GM19455 (cell line): ENCODE measurements at regions not wholly inside any gene's neighbourhood (a gene's known extent, or its start where the extent isn't known, plus 50 kb on each side); places are given as distances from the start of the nearest gene placed in this dataset.
"Not testable (repeated sequence)": the region's sequence is repeated elsewhere in the genome, so short reads cannot be mapped to it uniquely, and the experiment has no call there.

Source experiments
- ATAC-seq: cut with Tn5 transposase; IDR thresholded peaks from one replicate; pipeline ENCODE4 v1.9.1; 2021; ENCODE audit not compliant: unreplicated experiment

DNA sequence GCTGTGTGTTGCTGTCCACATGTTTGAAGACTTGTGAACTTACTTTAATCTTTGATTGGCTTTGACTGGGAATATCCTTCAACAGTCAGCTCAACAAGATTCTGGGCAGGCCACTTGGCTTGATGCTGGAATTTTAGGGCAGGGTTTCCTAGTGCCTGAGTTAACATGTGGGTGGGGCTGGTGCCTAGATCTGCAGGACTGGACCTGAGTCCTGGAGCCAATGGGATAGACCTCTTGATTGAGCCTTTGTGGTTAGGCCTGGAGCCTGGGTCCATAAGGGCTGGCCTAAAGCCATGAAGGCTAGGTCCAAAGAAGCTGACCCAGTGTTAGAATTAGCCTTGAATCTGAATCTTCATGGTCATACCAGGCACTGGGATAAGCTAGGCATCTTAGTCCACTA lies 757.1 kb upstream of the ADGRL3 start:
- ATAC-seq = no peak

DNA sequence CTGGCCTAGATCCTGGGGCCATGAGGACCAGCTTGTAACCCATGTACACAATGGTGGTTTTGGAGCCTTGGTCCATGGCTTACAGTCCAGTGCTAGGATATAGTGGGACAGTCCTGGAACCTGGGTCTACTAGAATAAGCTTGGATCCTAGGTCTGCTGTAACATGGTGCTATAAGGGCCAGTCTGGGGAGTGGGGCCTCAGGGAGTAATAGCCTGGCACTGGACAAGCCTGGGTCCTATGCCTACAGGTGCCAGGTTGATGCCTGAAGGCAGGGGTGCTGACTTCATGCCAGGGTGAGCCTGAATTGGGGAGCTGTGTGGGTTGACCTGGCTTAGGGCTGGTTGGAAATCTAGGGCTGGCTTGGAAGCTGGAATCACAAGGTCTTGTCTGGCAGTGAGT lies 756.3 kb upstream of the ADGRL3 start:
- ATAC-seq = no peak

DNA sequence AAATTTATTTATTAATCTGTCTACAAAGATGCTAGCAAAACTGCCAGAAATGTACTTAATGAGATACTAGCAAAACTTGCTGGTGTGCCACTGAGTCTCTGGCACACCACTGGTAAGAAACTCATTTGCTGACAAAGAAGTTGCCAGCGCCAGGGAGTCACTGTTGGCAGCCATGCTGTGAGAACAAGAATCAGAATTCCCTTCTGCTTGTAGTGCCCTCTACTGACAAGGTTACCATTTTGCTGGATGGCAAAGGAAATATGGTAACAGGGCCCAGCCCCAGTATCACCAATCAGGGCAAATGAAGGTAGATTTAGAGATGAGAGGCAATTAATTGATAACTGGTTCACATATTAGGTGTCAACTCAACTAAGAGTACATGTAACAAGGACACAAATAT lies 750.1 kb upstream of the ADGRL3 start:
- ATAC-seq = no peak

DNA sequence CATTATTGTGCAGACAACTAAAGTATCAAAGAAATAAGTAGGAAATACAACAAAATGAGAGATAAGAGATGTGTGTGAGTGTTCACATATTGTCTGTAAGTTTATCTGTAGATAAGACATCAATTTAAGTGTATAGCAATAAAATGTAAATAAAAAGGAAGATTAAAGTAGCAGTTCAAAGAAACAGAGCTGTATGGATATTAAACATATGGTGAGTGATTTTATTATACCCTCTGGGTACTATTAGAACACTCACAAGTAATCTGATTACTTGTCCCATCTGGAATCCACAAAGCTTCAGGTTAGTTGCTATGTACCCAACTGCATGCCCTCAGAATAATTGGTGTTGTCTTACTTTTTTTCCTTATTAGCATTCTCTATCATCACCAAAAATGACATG lies 747.9 kb upstream of the ADGRL3 start:
- ATAC-seq = no peak

DNA sequence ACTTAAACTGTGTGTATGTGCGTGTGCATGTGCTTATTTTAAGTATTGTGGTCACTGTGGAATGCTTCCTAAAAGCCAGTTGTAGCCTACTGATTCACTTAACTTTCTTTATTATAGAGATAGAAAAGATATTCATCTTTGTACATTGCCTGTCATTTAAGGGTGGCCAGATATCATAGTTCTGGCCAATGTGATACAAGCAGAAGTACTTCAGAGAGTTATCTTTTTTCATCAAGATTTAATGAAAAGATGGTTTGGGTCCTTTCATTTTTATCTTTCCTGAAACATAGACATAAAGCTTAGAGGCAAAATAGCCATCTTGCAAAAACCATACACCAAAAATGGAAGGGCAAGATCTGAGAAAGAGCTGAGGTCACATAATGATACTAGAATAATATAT lies 744.7 kb upstream of the ADGRL3 start:
- no peak for ATAC-seq

DNA sequence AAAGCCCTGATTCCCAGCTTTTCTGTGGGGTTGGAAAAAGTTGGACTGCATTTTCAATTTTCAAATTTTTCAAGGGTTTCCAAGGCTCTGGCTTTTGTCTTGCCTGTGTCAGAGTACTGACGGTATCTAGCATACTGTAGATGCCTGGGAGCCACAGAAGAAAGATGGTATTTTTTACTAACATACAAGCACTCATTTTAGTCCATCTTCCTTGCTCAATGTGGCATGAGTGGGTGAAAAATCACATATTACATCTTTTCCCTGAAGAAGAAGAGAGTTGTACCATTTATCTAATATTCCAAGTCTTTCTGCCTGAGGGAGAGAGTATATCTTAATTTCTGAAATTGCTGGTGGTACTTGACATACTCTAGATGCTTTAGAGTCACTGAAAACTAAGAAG lies 738.6 kb upstream of the ADGRL3 start:
- ATAC-seq = no peak

DNA sequence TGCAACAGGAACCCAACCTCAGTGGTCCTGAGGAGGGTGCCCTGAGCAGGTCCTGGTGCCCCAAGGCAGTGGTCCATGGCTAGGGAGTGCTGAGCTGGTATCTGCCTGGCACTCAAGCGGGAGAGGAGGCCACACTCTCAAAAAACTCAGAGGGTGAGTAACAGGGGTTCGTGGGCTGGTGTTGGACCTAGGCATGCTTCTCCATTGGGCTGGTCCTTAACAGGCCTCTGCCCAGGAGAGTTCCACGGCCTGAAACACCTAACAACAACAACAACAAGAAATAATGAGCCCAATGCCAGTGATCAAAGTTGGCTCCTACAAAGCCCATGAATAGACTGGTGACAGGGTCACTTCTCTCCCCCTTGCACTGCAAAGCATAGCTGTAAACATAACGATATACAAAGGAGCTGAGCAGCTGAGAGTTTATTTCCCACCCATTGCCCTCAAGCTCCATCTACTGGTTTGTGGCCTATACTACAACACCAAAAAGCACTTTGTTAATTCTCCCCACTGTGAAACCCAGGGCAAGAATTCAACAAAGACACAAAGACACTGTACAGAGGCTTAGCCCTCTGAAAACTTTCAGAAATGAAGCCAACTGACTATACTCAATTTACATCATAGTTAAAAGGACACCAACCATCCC lies 736.1 kb upstream of the ADGRL3 start:
- peak; percentile 61 for ATAC-seq

DNA sequence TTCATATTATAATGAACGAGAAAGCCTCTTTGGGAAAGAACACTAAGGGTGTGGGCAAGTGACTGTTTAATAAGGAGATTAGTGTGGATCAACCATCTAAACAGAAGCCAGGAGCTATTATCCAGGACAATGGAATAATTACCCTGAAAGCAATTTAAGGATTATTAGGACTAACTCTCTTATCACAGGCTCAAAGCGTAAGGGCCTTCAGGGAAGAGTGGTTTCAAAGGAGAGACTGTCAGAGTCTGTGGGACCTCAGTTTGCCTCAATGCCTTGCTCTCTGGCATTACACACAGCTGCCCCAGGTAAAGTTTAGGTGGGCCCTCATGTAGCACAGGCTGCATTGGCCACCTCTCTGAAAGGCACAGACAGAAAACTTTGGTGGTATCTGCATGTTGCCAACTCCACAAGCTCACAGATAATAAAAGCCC lies 717.2 kb upstream of the ADGRL3 start:
- ATAC-seq = no peak

DNA sequence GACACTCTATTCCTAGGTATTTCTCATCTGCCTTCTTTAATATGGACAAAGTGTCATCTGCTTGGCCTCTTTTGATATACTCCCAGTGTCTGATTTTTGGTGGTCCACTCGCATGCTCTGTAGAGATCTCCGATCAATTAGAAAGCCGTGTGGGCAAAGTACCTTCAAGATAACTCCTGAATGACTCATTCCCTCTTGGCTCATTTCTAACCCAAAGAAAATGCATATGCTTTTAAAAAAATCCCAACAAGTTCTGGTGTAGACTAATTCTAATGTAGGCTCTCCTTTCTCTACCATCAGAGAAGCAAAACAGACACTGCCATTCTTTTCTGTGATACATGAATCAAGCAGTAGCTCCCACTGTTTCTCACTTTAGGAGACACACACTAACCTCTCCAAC lies 714.9 kb upstream of the ADGRL3 start:
- no peak for ATAC-seq

DNA sequence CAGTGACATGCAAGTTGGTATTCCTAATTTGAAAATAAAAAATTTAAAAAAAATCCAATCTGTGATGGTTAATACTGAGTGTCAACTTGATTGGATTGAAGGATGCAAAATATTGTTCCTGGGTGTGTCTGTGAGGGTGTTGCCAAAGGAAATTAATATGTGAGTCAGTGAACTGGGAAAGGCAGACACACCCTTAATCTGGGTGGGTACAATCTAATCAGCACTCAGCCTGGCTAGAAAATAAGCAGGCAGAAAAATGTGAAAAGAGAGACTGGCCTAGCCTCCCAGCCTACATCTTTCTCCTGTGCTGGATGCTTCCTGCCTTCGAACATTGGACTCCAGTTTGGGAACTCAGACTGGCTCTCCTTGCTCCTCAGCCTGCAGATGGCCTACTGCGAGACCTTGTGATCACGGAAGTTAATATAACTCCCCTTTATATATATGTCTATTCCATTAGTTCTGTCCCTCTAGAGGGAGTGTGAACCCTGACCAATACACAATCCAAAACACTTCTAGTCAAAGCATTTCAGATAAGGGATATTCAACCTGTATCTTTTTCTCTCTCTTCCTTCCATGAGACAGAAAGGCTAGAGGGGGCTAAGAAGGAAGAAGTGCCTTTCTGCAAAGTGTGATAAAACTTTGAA lies 712.9 kb upstream of the ADGRL3 start:
- ATAC-seq = not testable (repeated sequence)

DNA sequence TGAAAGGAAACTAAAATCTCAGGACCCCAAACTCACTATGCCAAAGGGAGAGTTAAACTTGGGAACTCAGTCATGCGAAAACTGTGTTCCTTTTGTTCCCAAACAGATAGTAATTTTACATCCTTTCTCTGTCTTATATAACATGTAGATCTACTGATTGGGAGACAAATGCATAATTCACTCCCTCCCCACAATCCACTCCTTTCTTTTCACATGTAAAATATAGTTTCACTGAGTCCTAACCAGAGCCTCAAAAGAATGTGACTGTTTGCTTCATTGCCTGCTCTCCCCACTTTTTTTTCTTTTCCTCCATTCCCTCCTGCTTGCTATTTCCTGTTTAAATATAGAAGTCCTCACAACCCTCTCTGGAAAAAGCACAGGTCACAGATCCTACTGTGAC lies 699.3 kb upstream of the ADGRL3 start:
- no peak for ATAC-seq

DNA sequence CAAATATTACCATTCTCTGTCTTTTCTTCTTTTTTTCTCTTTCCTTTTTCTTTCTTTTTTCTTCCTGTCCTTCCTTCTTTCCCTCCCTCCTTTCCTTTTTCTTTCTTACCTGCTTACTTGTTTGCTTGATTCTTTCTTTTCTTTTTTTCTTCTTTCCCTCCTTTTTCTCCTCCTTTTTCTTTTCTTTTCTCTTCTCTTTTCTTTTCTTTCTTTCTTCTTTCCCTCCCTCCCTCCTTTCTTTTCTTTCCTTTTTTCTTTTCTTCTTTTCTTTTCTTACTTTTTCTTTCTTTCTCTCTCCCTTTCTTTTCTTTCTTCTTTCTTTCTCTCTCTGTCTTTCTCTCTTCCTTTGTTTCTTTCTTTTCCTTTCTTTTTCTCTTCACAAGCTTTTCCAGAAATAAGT lies 697.4 kb upstream of the ADGRL3 start:
- ATAC-seq = no peak

DNA sequence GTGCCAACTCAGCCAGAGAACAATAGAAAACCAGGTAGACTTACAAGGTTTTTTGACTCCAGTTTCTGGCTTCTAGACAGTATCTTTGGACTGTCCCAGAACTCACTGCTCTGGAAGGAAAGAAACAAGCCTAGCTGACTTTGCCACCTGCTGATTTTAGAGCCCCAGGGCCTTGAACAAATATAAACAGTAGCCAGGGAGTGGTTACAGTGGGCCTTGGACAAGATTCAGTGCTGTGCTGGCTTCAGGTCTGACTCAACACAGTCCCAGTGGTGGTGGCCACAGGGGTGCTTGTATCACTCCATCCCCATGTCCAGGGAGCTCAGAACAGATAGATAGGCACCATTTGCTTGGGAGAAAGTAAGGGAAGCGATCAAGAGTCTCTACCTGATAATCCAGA lies 694.1 kb upstream of the ADGRL3 start:
- no peak for ATAC-seq

DNA sequence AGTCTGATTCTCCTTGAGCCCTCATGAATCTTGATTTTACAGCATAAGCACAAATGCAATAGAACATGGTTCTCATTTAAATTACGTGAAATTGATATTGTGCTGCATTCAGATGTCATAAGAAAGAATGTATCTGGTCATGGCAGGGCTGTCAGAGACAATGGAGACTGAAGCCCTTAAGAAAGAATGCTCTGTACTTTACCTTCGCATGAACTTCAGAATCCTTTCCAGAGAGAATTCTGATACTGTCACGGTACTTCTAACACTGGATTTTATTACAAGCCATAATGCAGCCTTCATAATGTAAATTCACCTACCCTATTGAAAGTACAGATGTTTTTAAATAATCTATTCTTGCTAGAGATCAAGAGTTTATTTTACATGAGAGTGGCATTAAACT lies 677.9 kb upstream of the ADGRL3 start:
- ATAC-seq = no peak

DNA sequence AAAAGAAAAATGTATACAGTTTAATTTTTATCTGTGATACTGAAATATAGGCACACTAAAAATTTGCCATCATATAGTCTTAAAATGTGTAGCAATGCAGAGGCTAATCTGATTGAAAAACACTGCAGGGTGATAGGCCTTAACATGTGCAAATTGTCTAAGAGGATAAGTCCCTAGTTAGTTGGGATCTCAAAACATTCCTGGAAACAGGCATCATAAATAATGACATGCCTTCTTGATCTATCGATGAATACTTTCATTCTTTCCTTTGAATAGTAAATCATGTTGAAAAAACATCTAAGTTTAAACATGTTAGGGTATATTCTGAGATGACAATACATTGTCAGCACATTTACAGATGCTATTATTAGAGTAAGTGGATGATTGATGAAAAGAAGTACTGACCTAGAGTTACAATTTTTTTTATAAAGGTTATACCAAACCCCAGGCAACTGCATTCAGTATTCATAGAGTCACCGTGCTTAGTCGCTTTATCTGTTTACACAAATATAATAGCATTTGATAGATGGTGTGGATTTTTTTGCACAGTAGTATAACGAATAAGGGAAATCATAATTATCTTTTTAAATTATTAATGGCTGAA lies 668.2 kb upstream of the ADGRL3 start:
- no peak for ATAC-seq

DNA sequence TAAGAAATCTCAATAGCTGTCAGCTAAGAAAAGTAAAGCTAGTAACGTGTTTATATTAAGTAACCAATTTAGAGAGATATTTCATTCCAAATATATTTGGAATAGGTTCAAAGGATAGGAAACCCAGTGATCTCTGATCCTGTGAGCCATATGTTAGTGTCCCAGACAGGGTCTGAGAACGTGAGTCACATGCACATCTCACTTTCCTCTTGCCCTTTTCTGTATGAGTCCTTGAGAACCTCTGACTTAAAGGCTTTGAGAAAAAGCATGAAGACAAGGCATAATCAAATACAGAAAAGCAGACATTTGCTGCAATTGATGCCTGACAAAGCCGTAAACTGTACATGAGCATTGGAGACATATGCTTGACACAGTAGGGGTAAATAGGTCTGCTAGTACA lies 655.1 kb upstream of the ADGRL3 start:
- no peak for ATAC-seq

DNA sequence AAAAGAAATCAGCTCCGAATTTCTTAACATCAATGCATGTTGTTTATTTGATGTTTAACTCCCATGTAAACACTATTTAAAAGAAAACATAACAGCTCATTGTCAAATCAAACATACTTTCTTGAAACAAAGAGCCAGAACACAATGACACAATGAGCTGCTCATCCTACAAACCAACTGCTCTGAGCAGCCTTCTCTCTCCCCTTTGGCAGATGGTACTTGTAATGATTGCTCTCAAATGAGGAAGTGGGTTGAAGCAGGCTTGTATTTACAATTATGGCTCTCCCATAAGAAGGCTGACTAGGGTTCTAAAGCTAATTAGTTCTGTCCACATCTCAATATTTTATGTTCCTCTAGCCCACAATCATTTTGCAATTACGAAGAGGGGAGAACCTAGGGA lies 637.8 kb upstream of the ADGRL3 start:
- no peak for ATAC-seq

DNA sequence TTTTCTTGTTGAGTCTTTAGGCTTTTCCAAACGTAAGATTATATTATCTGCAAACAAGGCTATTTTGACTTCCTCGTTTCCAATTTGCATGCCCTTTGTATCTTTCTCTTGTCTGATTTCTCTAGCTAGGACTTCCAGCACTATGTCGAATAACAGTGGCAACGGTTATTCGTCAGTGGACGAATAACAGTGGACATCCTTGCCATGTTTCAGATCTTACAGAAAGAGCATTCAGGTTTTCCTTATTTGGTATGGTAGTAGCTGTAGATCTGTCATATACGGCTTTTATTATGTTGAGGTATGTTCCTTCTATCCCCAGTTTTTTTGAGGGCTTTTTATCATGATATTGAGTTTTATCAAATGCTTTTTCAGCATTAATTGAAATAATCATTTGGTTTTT lies 634.6 kb upstream of the ADGRL3 start:
- no peak for ATAC-seq

DNA sequence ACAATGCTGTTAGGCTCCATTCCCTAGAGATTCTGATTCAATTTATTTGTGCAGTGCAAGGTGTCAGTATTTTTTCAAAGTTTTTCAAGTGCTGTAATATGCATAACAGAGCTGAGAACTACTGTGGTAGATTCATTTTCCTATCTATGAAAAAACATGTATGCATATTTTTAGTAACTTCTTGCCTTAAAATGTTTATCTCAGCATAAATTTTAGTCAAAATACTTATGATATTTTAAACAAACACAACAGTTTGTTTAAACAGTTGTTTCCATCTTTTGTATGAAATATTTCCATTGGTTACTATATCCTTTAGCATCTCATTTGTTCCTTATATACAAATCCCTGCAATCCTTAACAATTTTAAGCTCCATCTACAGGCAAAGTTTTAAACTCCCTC lies 624.8 kb upstream of the ADGRL3 start:
- no peak for ATAC-seq

DNA sequence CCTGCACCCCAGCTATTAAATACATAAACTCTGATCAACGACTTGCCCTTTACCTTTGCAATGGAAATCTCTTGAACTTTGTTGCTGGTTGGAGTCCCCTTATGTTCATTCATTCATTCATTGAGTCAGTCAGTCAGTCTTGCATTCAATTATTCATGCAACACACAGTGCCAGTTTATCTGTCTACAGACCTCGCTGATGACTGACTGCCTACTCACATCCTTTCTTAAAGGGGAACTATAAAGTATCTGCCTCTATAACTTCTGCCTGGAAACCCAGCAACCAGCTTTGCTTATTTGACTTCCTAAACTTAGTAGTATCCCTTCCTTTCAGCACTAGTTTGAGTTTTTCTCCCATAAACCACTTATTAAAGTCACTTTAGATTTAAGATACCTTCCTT lies 620.8 kb upstream of the ADGRL3 start:
- no peak for ATAC-seq

DNA sequence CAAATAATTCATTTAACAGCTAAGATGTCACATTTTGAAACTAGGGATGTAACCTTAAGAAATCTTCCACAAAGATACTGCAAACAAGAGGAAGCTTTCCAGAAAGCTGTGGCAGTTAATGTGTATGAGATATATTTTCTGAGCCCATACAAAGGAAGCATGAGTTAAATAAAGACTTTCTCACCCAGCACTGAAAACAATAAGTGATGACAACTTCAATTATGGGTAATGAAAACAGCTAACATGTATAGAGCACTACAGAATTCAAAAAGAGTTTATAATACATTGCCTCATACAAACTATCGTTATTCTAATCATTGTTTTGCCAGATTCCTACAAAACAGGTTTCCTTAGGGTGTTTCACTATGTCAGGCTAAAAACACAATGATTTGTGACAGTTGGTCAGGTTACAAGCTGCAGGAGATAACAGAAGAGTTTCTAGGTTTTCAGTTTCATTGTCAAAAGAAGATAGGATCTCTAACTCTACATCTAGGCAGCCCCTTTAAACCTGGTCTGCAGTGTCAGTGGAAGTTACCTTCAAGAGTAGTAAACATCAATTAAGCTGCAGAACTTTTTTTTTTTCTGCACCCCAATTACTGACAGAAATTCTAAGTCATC lies 618.1 kb upstream of the ADGRL3 start:
- no peak for ATAC-seq

DNA sequence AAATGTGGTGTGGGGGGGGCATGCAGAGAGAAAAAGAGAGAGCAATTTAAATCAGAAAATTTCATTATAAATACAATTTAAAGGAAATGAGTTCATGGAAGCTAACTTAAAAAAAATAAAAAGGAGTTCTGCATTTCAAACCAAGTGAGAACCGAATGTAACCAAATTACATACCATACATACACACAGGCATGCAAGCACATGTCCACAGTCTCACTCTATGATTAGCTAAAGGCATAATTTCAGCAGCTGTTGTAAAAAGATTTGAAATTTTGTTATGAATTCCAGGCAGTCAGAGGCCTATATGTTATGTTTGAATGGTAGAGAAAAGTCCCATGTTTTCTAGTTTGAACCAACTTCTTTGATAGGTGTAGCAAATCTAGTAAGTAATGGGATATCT lies 611.6 kb upstream of the ADGRL3 start:
- no peak for ATAC-seq
